ENCODE measurements at regions not wholly inside any gene's neighbourhood (a gene's known extent, or its start where the extent isn't known, plus 50 kb on each side); places are given as distances from the start of the nearest gene placed in this dataset.

GRCh38 chr6:145372671-145373151 lies 362.6 kb downstream of the EPM2A start:
- Mint-ChIP-seq H3K4me3 (peak overlapping the region; percentile 14), H3K27ac (no peak overlapping the region), H3K27me3 (no peaks in the 10 kb centered on the region), H3K9me3 (ENCODE audit: insufficient read depth) (no peaks in the 10 kb centered on the region), H3K4me1 (peaks cover 10% of the 10 kb centered on the region)
- Histone ChIP-seq H3K27me3 (replicated peaks in 1 of 4; ENCODE audit: control extremely low read depth in 1 of 4, control insufficient read depth in 3 of 4, insufficient read depth in 4 of 4, low read length in 3 of 4) (no peaks in the 10 kb centered on the region), H4K20me1 (ENCODE audit: control insufficient read depth, insufficient read depth, low read length, poor library complexity, severe bottlenecking) (no peaks in the 10 kb centered on the region), H2AFZ (ENCODE audit: insufficient read depth, low read depth, low read length, poor library complexity, severe bottlenecking) (peak overlapping the region; percentile 56), H3K9ac (ENCODE audit: low read length) (no peak overlapping the region), H3K4me2 (replicated peaks; ENCODE audit: low read depth, low read length, poor library complexity, severe bottlenecking) (peak overlapping the region; percentile 13), H3K79me2 (ENCODE audit: control insufficient read depth, insufficient read depth, low read length) (no peaks in the 10 kb centered on the region), H3K36me3 (replicated peaks in 1 of 2; ENCODE audit: control extremely low read depth in 1 of 2, control insufficient read depth in 1 of 2, extremely low read depth in 1 of 2, insufficient read depth in 2 of 2, low read length in 1 of 2) (no peaks in the 10 kb centered on the region), H3K4me1 (ENCODE audit: control insufficient read depth in 2 of 2, insufficient read depth in 2 of 2, low read length in 2 of 2) (no peaks in the 10 kb centered on the region), H3K27ac (ENCODE audit: low read length in 2 of 2) (no peak overlapping the region), H3K4me3 (ENCODE audit: control extremely low read depth in 1 of 5, extremely low read depth in 1 of 5, insufficient read depth in 1 of 5, low read depth in 2 of 5, low read length in 4 of 5) (peak overlapping the region in 1 of 5 experiments; percentile 6), H3K9me3 (ENCODE audit: control extremely low read depth in 1 of 3, control insufficient read depth in 2 of 3, insufficient read depth in 1 of 3, low read length in 2 of 3) (peaks cover 0 to 2% (median 0%) of the 10 kb centered on the region in 3 donors)
- CTCF ChIA-PET = no interaction called here
- WGBS (ENCODE audit: insufficient coverage) = 86% methylated on average over 2 of the region's 4 CpGs
- TF ChIP-seq, protein P1, sequence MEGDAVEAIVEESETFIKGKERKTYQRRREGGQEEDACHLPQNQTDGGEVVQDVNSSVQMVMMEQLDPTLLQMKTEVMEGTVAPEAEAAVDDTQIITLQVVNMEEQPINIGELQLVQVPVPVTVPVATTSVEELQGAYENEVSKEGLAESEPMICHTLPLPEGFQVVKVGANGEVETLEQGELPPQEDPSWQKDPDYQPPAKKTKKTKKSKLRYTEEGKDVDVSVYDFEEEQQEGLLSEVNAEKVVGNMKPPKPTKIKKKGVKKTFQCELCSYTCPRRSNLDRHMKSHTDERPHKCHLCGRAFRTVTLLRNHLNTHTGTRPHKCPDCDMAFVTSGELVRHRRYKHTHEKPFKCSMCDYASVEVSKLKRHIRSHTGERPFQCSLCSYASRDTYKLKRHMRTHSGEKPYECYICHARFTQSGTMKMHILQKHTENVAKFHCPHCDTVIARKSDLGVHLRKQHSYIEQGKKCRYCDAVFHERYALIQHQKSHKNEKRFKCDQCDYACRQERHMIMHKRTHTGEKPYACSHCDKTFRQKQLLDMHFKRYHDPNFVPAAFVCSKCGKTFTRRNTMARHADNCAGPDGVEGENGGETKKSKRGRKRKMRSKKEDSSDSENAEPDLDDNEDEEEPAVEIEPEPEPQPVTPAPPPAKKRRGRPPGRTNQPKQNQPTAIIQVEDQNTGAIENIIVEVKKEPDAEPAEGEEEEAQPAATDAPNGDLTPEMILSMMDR (IDR thresholded peaks at IDR 0.05) = no peak
- no peak for TF ChIP-seq EZH2 (IDR thresholded peaks at IDR 0.05; ENCODE audit: borderline replicate concordance, insufficient read depth, low read depth, low read length, poor library complexity, severe bottlenecking)
- DNase-seq = peak; percentile 23
- POLR2A ChIA-PET = no interaction called here
- intact Hi-C loops (cut with micrococcal nuclease) = no loop called here
- peak; percentile 28 for ATAC-seq (ENCODE audit: low read depth)

GRCh38 chr6:145373826-145374225 lies 361.5 kb downstream of the EPM2A start:
- Histone ChIP-seq H4K20me1 (ENCODE audit: control insufficient read depth, insufficient read depth, low read length, poor library complexity, severe bottlenecking) (no peaks in the 10 kb centered on the region), H3K4me1 (ENCODE audit: control insufficient read depth in 2 of 2, insufficient read depth in 2 of 2, low read length in 2 of 2) (no peaks in the 10 kb centered on the region), H3K36me3 (replicated peaks in 1 of 2; ENCODE audit: control extremely low read depth in 1 of 2, control insufficient read depth in 1 of 2, extremely low read depth in 1 of 2, insufficient read depth in 2 of 2, low read length in 1 of 2) (no peaks in the 10 kb centered on the region), H3K9ac (ENCODE audit: low read length) (no peak overlapping the region), H3K79me2 (ENCODE audit: control insufficient read depth, insufficient read depth, low read length) (no peaks in the 10 kb centered on the region), H3K27ac (ENCODE audit: low read length in 2 of 2) (no peak overlapping the region), H3K27me3 (replicated peaks in 1 of 4; ENCODE audit: control extremely low read depth in 1 of 4, control insufficient read depth in 3 of 4, insufficient read depth in 4 of 4, low read length in 3 of 4) (no peaks in the 10 kb centered on the region), H2AFZ (ENCODE audit: insufficient read depth, low read depth, low read length, poor library complexity, severe bottlenecking) (no peak overlapping the region), H3K9me3 (ENCODE audit: control extremely low read depth in 1 of 3, control insufficient read depth in 2 of 3, insufficient read depth in 1 of 3, low read length in 2 of 3) (peaks cover 0 to 6% (median 2%) of the 10 kb centered on the region in 3 donors), H3K4me3 (ENCODE audit: control extremely low read depth in 1 of 5, extremely low read depth in 1 of 5, insufficient read depth in 1 of 5, low read depth in 2 of 5, low read length in 4 of 5) (no peak overlapping the region), H3K4me2 (replicated peaks; ENCODE audit: low read depth, low read length, poor library complexity, severe bottlenecking) (no peak overlapping the region)
- H3K4me1 Mint-ChIP-seq = peaks cover 10% of the 10 kb centered on the region
- intact Hi-C loops (cut with micrococcal nuclease) = no loop called here
- no CpG with 5 or more reads among the region's 1 CpG for WGBS (ENCODE audit: insufficient coverage)
- H3K27me3 Mint-ChIP-seq = no peaks in the 10 kb centered on the region
- no peak overlapping the region for H3K4me3 Mint-ChIP-seq
- no peak overlapping the region for H3K27ac Mint-ChIP-seq
- TF ChIP-seq, protein P1 (IDR thresholded peaks at IDR 0.05) = no peak
- TF ChIP-seq EZH2 (IDR thresholded peaks at IDR 0.05; ENCODE audit: borderline replicate concordance, insufficient read depth, low read depth, low read length, poor library complexity, severe bottlenecking) = no peak
- ChIA-PET POLR2A (no interaction called here), CTCF (no interaction called here)
- no peaks in the 10 kb centered on the region for H3K9me3 Mint-ChIP-seq (ENCODE audit: insufficient read depth)
- ATAC-seq (ENCODE audit: low read depth) (no peak), DNase-seq (no peak)
